ENCODE measurements at regions not wholly inside any gene's neighbourhood (a gene's known extent, or its start where the extent isn't known, plus 50 kb on each side); places are given as distances from the start of the nearest gene placed in this dataset.

DNA sequence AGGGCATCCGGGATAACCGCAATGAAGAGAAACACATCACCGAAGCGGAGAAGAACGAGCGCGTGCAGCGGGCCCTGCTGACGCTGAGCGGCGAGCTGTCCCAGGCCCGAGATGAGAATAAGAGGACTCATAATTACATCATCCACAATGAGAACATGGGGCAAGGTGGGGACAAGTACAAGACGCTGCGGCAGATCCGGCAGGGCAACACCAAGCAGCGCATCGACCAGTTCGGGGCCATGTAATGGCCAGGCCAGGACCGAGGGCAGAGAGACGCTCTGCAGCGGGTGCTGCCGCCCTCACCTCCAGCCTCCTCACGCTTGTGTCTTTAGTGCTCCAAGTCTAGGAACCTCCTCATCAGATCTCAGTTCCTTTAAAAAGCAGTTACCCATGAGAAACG lies 863.7 kb upstream of the ALCAM start:
- TF ChIP-seq, protein P1, sequence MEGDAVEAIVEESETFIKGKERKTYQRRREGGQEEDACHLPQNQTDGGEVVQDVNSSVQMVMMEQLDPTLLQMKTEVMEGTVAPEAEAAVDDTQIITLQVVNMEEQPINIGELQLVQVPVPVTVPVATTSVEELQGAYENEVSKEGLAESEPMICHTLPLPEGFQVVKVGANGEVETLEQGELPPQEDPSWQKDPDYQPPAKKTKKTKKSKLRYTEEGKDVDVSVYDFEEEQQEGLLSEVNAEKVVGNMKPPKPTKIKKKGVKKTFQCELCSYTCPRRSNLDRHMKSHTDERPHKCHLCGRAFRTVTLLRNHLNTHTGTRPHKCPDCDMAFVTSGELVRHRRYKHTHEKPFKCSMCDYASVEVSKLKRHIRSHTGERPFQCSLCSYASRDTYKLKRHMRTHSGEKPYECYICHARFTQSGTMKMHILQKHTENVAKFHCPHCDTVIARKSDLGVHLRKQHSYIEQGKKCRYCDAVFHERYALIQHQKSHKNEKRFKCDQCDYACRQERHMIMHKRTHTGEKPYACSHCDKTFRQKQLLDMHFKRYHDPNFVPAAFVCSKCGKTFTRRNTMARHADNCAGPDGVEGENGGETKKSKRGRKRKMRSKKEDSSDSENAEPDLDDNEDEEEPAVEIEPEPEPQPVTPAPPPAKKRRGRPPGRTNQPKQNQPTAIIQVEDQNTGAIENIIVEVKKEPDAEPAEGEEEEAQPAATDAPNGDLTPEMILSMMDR (IDR thresholded peaks at IDR 0.05) = no peak
- no peak for TF ChIP-seq POLR2A (IDR thresholded peaks at IDR 0.05)
